H1 (cell line): ENCODE measurements at regions not wholly inside any gene's neighbourhood (a gene's known extent, or its start where the extent isn't known, plus 50 kb on each side); places are given as distances from the start of the nearest gene placed in this dataset.

Source experiments
- CTCF ChIA-PET: fragments of 300-600 bp; sonication (Branson Sonifier 250); formaldehyde crosslinking; loops from one replicate; lab custom pipeline; 2021; ENCODE audit not compliant: partially characterized antibody; lab: Charles Lee
- POLR2A ChIA-PET: fragments of 300-600 bp; sonication (Branson Sonifier 250); formaldehyde crosslinking; loops from one replicate; lab custom pipeline; 2021; ENCODE audit warnings: inconsistent platforms; ENCODE audit not compliant: partially characterized antibody; lab: Charles Lee
- DNase-seq, 2 experiments: peaks; one replicate each; pipeline versions ENCODE4 v3.0.0 to v3.0.0-alpha.2; 2010 to 2022; ENCODE audit warnings: low spot score in 2 of 2, low read depth in 1 of 2, mixed read lengths in 1 of 2
- FAIRE-seq: peaks from 2 replicates; lab custom pipeline; 2011; peaks lifted over from hg19 to GRCh38; lab: Jason Lieb, UNC
- H2AFZ ChIP-seq: 2 replicates; pipeline ENCODE4 v1.8.1; 2012; ENCODE audit warnings: low read length, inconsistent platforms
- H2AK5ac ChIP-seq: 2 replicates; pipeline ENCODE4 v1.6.1; 2013; ENCODE audit warnings: low read depth, low read length
- H2BK120ac ChIP-seq: replicated peaks from 2 replicates; pipeline ENCODE3; 2013; ENCODE audit warnings: low read depth, low read length, inconsistent platforms
- H2BK12ac ChIP-seq: 2 replicates; pipeline ENCODE4 v1.6.1; 2013; ENCODE audit warnings: low read depth, low read length
- H2BK15ac ChIP-seq: 2 replicates; pipeline ENCODE4 v1.6.1; 2013; ENCODE audit warnings: low read length
- H2BK20ac ChIP-seq: 2 replicates; pipeline ENCODE4 v1.6.1; 2013; ENCODE audit warnings: low read length
- H2BK5ac ChIP-seq: 2 replicates; pipeline ENCODE4 v1.6.1; 2013; ENCODE audit warnings: low read depth, low read length
- H3K14ac ChIP-seq: 2 replicates; pipeline ENCODE4 v1.6.1; 2013; ENCODE audit warnings: inconsistent platforms; ENCODE audit not compliant: insufficient read length
- H3K18ac ChIP-seq: 2 replicates; pipeline ENCODE4 v1.6.1; 2013; ENCODE audit warnings: low read length; ENCODE audit errors: extremely low read depth
- H3K23ac ChIP-seq: 2 replicates; pipeline ENCODE4 v1.6.1; 2013; ENCODE audit warnings: inconsistent platforms; ENCODE audit not compliant: insufficient read length
- H3K23me2 ChIP-seq: 2 replicates; pipeline ENCODE4 v1.6.1; 2013; ENCODE audit warnings: low read depth, low read length
- H3K27ac ChIP-seq: 2 replicates; pipeline ENCODE4 v1.6.1; 2011; ENCODE audit warnings: low read depth, low read length, inconsistent platforms
- H3K27me3 ChIP-seq, 4 experiments: replicated peaks in 1 of 4; 1 replicate in 1 of 4; 2 replicates in 3 of 4; pipeline versions ENCODE4 v1.6.1 to v1.8.1; 2011 to 2013; ENCODE audit warnings: low read length in 3 of 4, mild to moderate bottlenecking in 3 of 4, inconsistent platforms in 2 of 4, mixed read lengths in 2 of 4, moderate library complexity in 1 of 4; ENCODE audit not compliant: control insufficient read depth in 3 of 4, insufficient read depth in 3 of 4; ENCODE audit errors: extremely low read depth in 1 of 4
- H3K36me3 ChIP-seq, 4 experiments: 2 replicates each; pipeline versions ENCODE4 v1.6.1 to v1.8.1; 2011 to 2013; ENCODE audit warnings: mild to moderate bottlenecking in 4 of 4, low read length in 3 of 4, moderate library complexity in 2 of 4, control low read depth in 1 of 4, inconsistent platforms in 1 of 4; ENCODE audit not compliant: insufficient read depth in 4 of 4, control insufficient read depth in 2 of 4
- H3K4ac ChIP-seq: replicated peaks from 2 replicates; pipeline ENCODE3; 2013; ENCODE audit warnings: low read length, low read depth, mixed read lengths, inconsistent platforms; ENCODE audit not compliant: insufficient read length
- H3K4me1 ChIP-seq, 4 experiments: replicated peaks in 1 of 4; 1 replicate in 1 of 4; 2 replicates in 3 of 4; pipeline versions ENCODE4 v1.6.1 to v1.8.1; 2011 to 2013; ENCODE audit warnings: low read length in 3 of 4, inconsistent platforms in 2 of 4, mixed read lengths in 1 of 4; ENCODE audit not compliant: insufficient read depth in 4 of 4, control insufficient read depth in 3 of 4
- H3K4me2 ChIP-seq, 2 experiments: 2 replicates each; pipeline versions ENCODE4 v1.6.1 to v1.8.1; 2011 to 2013; ENCODE audit warnings: low read depth in 2 of 2, low read length in 2 of 2, control low read depth in 1 of 2, inconsistent platforms in 1 of 2, mild to moderate bottlenecking in 1 of 2; ENCODE audit not compliant: insufficient read depth in 1 of 2
- H3K4me3 ChIP-seq, 4 experiments: fragments of 200-600, 300-600 bp in 1 of 4; sonication (generic), shearing (Covaris generic), sonication (Bioruptor Twin) in 1 of 4; 2 replicates each; pipeline versions ENCODE4 v1.5.1 to v1.8.1; 2011 to 2016; ENCODE audit warnings: low read length in 4 of 4, low read depth in 3 of 4, control low read depth in 2 of 4, inconsistent platforms in 2 of 4, mild to moderate bottlenecking in 2 of 4, mixed read lengths in 1 of 4, moderate library complexity in 1 of 4; ENCODE audit not compliant: insufficient read depth in 2 of 4; ENCODE audit errors: extremely low read depth in 1 of 4
- H3K56ac ChIP-seq: replicated peaks from 2 replicates; pipeline ENCODE3; 2013; ENCODE audit warnings: low read depth, mild to moderate bottlenecking, mixed read lengths, low read length, inconsistent platforms; ENCODE audit not compliant: insufficient read length
- H3K79me1 ChIP-seq: 2 replicates; pipeline ENCODE4 v1.6.1; 2013; ENCODE audit warnings: low read depth, low read length, control low read depth
- H3K79me2 ChIP-seq, 2 experiments: 2 replicates each; pipeline versions ENCODE4 v1.6.1 to v1.8.1; 2012 to 2013; ENCODE audit warnings: low read length in 2 of 2, mild to moderate bottlenecking in 2 of 2, inconsistent platforms in 1 of 2; ENCODE audit not compliant: insufficient read depth in 2 of 2, control insufficient read depth in 1 of 2
- H3K9ac ChIP-seq, 4 experiments: replicated peaks in 1 of 4; 1 replicate in 1 of 4; 2 replicates in 3 of 4; pipeline versions ENCODE4 v1.6.1 to v1.8.1; 2011 to 2013; ENCODE audit warnings: low read depth in 3 of 4, low read length in 3 of 4, control low read depth in 2 of 4, mild to moderate bottlenecking in 2 of 4, moderate library complexity in 2 of 4, inconsistent platforms in 1 of 4; ENCODE audit errors: extremely low read depth in 1 of 4
- H3K9me3 ChIP-seq, 2 experiments: 2 replicates each; pipeline versions ENCODE4 v1.6.1 to v1.8.1; 2012 to 2013; ENCODE audit warnings: mild to moderate bottlenecking in 2 of 2, moderate library complexity in 2 of 2, control low read depth in 1 of 2, inconsistent platforms in 1 of 2, low read depth in 1 of 2, low read length in 1 of 2, mixed read lengths in 1 of 2; ENCODE audit not compliant: insufficient read depth in 2 of 2
- H4K20me1 ChIP-seq, 2 experiments: replicated peaks in 1 of 2; 2 replicates each; pipeline versions ENCODE3 to v1.8.1; 2011 to 2013; ENCODE audit warnings: inconsistent platforms in 2 of 2, low read length in 2 of 2, mild to moderate bottlenecking in 1 of 2; ENCODE audit not compliant: insufficient read depth in 2 of 2, control insufficient read depth in 1 of 2
- H4K5ac ChIP-seq: 2 replicates; pipeline ENCODE4 v1.6.1; 2013; ENCODE audit warnings: low read length, low read depth, mixed read lengths, inconsistent platforms; ENCODE audit not compliant: insufficient read length
- H4K8ac ChIP-seq: 2 replicates; pipeline ENCODE4 v1.8.0; 2013; ENCODE audit warnings: mild to moderate bottlenecking, moderate library complexity, low read length, inconsistent platforms; ENCODE audit not compliant: insufficient read depth; ENCODE audit errors: extremely low read depth
- H4K91ac ChIP-seq: replicated peaks from 2 replicates; pipeline ENCODE3; 2013; ENCODE audit warnings: low read length, mixed read lengths, inconsistent platforms; ENCODE audit not compliant: insufficient read length
- BACH1 ChIP-seq: IDR thresholded peaks from 2 replicates; pipeline ENCODE4 v1.6.1; 2012; ENCODE audit warnings: low read length, improper control_type of control experiment
- BCL11A ChIP-seq, 2 experiments: IDR thresholded peaks; one replicate each; pipeline ENCODE4 v1.6.1; 2011; ENCODE audit warnings: low read depth in 2 of 2, low read length in 2 of 2, mild to moderate bottlenecking in 2 of 2
- EGR1 ChIP-seq: IDR thresholded peaks from 2 replicates; pipeline ENCODE4 v1.6.1; 2011; ENCODE audit warnings: low read depth, low read length, borderline replicate concordance
- JUND ChIP-seq: IDR thresholded peaks from 2 replicates; pipeline ENCODE4 v1.6.1; 2011; ENCODE audit warnings: mild to moderate bottlenecking, improper control_type of control experiment, low read length
- KDM1A ChIP-seq: fragments of 200-600, 300-600 bp; sonication (generic); IDR thresholded peaks from 2 replicates; pipeline ENCODE4 v1.7.1; 2016; ENCODE audit warnings: mild to moderate bottlenecking, low read length, borderline replicate concordance
- POLR2A ChIP-seq, 2 experiments: IDR thresholded peaks; 1 replicate in 1 of 2; 2 replicates in 1 of 2; pipeline ENCODE4 v1.6.1; 2011; ENCODE audit warnings: low read depth in 2 of 2, low read length in 2 of 2, mild to moderate bottlenecking in 2 of 2; ENCODE audit errors: control extremely low read depth in 1 of 2
- RNF2 ChIP-seq: fragments of 200-900, 300-1000 bp; sonication (generic); IDR thresholded peaks from 2 replicates; pipeline ENCODE4 v1.7.1; 2016; ENCODE audit warnings: borderline replicate concordance, low read depth, mild to moderate bottlenecking, antibody characterized with exemption, low read length; ENCODE audit not compliant: poor library complexity, severe bottlenecking; ENCODE audit errors: missing control alignments
- TAF1 ChIP-seq: IDR thresholded peaks from 2 replicates; pipeline ENCODE4 v1.6.1; 2011; ENCODE audit warnings: mild to moderate bottlenecking, low read depth, low read length
- TBP ChIP-seq: IDR thresholded peaks from 2 replicates; pipeline ENCODE4 v1.6.1; 2011; ENCODE audit warnings: low read depth, low read length, improper control_type of control experiment
- WGBS, 2 experiments: shearing (Covaris generic) in 1 of 2; methylation state at CpG; one replicate each; pipeline versions ENCODE4 v1.1.6 to v1.1.7; 2013 to 2015; ENCODE audit warnings: low lambda C conversion rate in 2 of 2, mixed read lengths in 2 of 2, inconsistent platforms in 1 of 2, low coverage in 1 of 2, missing lambda C conversion rate in 1 of 2; ENCODE audit not compliant: insufficient replicate concordance in 2 of 2, insufficient coverage in 1 of 2, insufficient read length in 1 of 2; ENCODE audit errors: extremely low coverage in 1 of 2, missing lambda C conversion rate in 1 of 2; 5-methylcytosine and 5-hydroxymethylcytosine counted together

GRCh38 chr4:159014859-159015258, 88.0 kb upstream of the RAPGEF2 start:
- Histone ChIP-seq H3K27me3 (no peaks in the 10 kb centered on the region; a peak in 1 of 7 replicates), H2AK5ac (no peak overlapping the region), H3K4ac (no peak overlapping the region), H4K8ac (no peak overlapping the region), H4K91ac (no peak overlapping the region), H2BK15ac (no peak overlapping the region), H3K4me1 (peaks cover 0 to 5% (median 2%) of the 10 kb centered on the region in 4 experiments; a peak in 4 of 7 replicates), H3K9me3 (no peaks in the 10 kb centered on the region), H2BK12ac (no peak overlapping the region), H3K4me2 (no peak overlapping the region), H3K79me1 (no peaks in the 10 kb centered on the region), H2BK5ac (no peak overlapping the region), H2BK20ac (no peak overlapping the region), H2BK120ac (no peak overlapping the region), H4K5ac (no peak overlapping the region), H3K79me2 (no peaks in the 10 kb centered on the region), H3K4me3 (no peak overlapping the region), H3K14ac (no peak overlapping the region), H3K23me2 (no peaks in the 10 kb centered on the region), H3K18ac (no peak overlapping the region), H2AFZ (no peak overlapping the region), H3K27ac (no peak overlapping the region), H3K9ac (no peak overlapping the region), H3K36me3 (no peaks in the 10 kb centered on the region), H4K20me1 (no peaks in the 10 kb centered on the region)
- DNase-seq, result no peak
- CTCF ChIA-PET, result interaction anchor here (1.2 to 1.4 kb wide), 2 partner anchors 64 to 119 kb away, joined by 3 to 5 read pairs; no protein-coding TSS in a partner anchor
- WGBS, 2 experiments, result 84% methylated on average over 4 of the region's 4 CpGs; no CpG with 5 or more reads in 1 of the 2 experiments
- FAIRE-seq, result no peak
- POLR2A ChIA-PET, result no interaction called here
- TF ChIP-seq BACH1 (no peak), JUND (no peak), TBP (no peak), EGR1 (no peak), KDM1A (no peak), TAF1 (no peak), POLR2A (IDR thresholded peaks at IDR 0.05; ENCODE audit: control extremely low read depth in 1 of 2, low read depth in 2 of 2, low read length in 2 of 2) (no peak), RNF2 (no peak), BCL11A (IDR thresholded peaks at IDR 0.05; ENCODE audit: low read depth in 2 of 2, low read length in 2 of 2) (no peak)
- TF ChIP-seq, all 59 proteins: peak for 0
- H3K23ac ChIP-seq, result no peak overlapping the region
- no peak overlapping the region for H3K56ac ChIP-seq
